AML-193 (cell line): ENCODE measurements at regions not wholly inside any gene's neighbourhood (a gene's known extent, or its start where the extent isn't known, plus 50 kb on each side); places are given as distances from the start of the nearest gene placed in this dataset.

Experiments
- DNase-seq, 2 experiments: peaks; one replicate each; lab custom pipeline; 2025; lab: John Stamatoyannopoulos, UW

DNA sequence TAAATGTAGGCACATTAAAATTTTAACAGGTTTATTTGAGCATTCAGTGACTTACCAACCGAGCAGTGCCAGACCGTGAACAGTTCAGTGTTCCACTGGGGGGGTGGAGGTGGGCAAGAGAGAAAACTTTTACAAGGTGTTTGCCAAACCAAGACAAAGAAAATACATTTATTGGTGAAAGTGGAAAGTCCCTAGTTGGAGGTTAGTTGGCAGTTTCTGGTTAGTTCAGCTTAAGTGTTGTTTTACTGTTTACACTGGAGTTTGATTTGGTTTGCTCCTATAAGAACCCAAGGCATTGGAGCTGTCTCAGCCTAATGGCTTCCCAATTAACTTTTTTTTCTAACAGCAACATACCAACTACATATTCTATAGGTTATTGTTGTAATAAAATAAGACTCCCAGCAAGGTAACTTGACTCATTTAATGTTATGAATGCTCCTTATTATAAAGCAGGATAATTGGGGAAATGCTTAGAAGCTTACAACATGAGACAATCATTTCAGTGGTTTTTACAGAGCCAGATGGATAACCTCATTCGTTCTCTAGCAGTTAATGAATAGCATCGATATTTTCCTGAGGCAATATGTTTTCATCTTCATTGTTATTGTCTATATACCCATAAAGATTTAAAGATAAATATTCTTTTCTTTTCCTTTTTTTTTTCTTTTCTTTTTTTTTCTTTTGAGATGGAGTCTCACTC, 115.8 kb downstream of the ETNK1 start:
- no peak for DNase-seq

DNA sequence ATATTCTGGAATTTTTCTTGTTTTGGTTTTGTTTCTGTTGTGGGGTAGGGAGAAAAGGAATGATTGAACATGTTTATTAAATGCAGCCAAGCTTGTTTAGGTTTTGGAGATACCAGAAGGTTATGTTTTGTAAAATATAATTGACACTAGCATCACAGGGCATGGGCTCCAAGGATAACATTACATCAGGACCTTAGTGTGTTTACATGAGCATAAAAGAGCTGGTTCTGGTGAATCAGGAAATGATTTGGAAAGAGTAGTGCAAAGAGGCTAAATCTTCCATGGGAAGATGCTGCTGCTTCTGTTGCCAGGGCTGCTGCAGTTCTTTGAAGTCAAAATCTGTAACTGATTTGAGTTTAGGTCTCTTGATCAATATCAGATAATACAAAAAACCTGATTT, 118.7 kb downstream of the ETNK1 start:
- no peak for DNase-seq

DNA sequence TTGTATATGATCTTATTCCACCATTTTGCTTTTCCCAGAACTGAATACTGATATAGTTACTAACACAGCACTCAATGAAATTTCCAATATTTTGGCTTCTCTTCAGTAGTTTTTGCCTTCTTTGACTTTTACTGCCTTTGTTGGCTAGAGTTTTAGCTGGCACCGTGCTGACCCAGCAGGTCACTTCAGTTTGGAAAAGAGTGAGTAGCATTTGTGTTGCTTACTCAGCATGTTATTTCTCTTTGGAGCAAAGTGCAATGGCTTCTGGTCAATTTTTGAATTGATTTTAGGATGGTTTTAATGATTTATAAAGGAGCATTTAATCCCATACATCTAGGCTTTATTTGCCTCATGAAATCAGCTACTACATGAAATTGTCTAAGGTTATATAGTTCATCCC, 119.2 kb downstream of the ETNK1 start:
- DNase-seq = no peak

DNA sequence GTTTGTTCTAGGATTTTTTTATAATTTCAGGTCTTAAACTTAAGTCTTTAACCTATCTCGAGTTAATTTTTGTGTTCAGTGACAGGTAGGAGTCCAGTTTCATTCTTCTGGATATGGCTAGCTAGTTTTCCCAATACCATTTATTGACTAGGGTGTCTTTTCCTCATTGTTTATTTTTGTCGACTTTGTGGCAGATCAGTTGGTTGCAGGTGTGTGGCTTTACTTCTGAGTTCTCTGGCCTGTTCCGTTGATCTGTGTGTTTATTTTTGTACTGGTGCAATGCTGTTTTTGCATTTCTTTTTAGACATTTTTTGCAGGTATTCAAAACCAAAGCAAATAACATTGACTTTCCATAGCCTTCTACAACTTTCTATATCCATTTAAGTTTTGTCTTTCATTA, 121.7 kb downstream of the ETNK1 start:
- no peak for DNase-seq

DNA sequence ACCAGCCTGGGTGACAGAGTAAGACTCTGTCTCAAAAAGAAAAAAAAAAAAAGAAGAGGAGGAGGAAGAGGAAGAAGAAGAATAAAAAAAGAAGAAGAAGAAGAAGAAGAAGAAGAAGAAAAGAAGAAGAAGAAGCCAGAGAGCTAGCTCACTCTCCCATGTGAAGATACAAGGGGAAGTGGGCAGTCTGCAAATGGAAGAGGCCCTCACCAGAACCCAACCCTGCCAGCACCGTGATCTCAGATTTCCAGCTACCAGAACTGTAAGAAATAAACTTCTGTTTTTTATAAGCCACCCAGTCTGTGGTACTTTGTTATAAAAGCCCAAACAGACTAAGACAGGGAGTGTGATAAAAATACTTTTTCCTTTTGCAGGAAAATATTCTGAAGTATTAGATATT, 130.7 kb downstream of the ETNK1 start:
- DNase-seq = no peak

DNA sequence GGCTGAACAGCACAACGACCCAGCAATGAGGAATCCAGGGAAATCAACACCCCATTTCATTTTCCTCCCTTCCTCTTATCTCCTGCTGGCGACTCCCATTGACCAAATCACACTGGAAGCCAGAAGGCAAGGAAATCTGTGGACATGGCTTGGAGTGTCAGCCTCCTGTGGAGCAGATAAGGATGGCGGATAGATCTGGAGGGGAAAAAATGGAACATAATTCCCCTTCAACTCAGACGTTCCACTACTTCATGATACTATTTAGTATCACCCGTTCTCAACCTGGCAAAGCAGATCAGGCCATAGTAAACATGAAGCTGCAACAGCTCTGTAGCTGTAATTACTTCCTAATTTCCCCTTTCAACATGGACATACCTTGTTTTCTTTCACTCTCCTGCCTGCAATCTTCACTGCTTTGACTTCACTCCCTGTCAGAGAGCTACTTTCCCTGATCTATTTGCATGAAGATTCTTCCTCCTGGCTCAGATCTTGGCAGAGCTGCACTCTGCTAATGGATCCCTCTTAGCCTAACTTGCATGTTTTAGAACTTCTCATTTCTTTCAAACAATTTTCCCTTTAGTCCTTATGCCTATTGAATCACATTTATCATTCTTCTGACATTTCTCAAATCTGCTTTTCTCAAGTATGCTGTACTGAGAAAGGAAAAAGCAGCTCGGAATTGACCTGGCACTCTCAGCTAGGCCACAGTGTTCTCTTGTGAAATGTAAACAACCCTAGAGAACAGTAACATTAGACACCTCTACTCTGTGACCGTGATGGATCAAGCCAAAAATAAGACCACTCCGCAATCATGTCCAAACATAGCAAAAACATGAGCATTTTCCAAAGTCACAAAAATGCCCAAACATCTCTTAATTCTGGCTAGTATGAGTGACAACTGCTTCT, 135.1 kb downstream of the ETNK1 start:
- no peak for DNase-seq

DNA sequence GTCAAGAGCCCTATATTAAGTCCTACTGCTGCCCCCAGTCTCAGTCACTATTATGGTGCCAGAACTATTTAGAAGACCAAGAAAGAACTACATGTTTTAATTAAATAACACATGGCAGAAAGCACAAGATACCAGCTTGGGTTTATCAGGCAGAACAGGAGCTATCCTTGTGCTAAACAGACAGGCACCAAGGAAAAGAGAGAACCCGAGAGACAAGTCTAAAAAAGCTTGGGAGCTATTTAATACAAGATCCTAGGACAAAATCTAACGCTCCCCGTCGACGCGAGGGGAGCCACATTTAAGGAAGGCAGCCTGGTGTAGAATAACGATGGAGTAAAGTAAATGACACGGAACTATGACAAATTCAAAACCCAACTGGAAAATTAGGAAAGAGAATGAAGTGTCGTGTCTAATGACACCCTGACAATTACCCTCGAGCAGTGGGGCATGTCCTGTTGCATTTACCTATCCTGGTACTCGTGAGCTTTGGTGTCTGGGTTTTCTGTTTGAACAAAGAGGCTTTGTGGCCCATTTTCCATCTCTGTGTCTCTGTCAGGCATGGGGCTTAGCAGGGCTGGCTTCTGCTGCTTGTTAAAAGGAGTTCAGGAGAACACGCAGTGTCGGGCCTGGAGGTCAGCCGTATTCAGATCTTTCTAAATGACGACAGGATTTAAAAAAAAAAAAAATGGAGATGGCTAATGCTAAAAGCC, 140.6 kb downstream of the ETNK1 start:
- DNase-seq = no peak

DNA sequence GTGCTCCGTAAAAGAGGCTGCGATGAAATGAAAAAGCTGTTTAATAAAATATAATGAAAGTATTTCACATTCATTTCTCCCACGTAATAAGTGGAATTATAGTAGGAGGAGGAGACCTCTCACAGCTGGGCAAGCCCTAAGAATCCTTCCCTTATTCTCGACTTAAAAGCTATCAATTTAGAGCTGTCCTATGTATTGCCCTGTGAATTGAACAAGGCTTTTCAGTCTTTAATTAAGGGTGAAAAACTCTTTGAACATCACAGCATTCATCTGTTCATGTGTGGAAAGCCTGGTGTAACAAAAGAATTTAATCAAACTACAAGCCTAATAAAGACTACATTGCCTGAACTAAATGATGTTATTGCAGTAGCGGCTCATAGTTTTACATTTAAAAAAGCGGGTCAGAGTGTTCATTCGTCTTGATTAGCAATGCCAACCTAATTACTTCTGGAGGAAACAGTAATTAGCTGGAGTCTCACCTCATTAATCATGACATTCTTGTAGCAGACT, 142.0 kb downstream of the ETNK1 start:
- DNase-seq = no peak

DNA sequence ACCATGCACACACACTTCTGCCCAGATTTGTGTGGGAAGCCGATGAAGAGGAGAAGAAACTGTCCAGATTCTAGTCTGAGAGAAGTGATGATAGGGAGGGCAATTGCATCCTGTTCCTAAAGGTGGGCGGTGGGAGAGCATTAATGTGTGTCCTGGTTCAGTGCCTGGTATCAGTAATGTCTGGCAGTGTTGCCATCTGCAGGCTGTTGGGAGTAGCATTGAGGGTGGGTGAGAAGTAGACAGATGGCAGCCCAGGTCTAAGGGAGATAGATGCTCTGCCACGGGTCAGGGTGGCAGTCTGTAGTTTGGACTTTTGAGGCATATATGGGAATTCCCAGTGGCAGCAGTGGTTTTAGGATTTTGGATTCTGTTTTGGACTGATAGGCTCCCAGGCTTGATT, 156.4 kb downstream of the ETNK1 start:
- DNase-seq = no peak

DNA sequence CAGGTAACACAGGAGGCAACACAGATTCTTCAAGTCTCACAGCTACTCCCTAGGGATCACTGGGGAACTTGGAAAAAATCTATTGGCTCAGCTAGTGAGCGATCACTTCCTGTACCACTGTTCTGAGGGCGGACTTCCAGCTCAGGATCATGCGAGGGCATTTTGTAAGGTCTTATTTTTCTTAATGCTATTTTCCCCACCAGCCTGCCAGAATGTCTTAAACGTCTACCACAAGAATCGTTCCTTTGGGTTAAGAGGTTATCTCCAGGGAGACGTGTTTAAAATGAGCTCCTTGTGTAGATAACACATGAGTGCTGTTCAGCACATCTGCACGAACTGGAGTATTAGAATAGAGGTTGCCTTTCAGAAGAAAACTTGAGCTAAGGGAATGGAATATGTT, 162.6 kb downstream of the ETNK1 start:
- DNase-seq = no peak

DNA sequence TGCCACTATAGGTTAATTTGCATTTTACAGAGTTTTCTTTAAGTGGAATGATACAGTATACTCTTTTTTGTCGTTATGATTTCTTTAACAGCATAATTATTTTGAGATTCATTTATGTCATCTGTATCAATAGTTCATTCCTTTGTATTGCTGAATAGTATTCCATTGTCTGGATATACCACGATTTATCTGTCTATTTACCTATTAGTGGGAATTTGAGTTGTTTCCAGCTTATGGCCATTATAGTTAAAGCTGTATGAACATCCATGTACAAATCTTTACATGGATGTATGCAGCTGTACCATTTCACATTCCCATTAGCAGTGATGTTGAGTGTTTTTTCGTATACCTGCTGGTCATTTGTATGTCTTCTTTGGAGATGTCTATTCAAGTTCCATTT, 163.9 kb downstream of the ETNK1 start:
- DNase-seq = no peak

DNA sequence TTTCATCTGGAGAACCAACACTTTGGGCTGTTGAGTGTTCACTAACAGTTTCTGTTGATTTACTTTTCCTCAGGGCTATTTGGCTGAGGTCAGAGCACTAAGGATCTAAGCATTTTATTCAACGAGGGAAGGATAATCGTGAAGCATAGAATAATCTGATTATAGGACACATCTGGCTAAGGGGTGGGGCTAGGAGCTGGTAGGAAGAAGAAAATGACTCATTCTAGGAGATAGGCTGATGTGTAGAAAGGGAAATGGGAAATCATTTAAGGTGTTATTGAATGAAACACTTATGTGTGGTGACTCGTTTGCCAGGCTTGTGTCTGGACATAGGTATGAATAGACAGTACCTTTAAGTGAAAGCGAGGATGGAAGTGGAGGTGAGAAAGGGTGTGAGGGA, 167.2 kb downstream of the ETNK1 start:
- DNase-seq = no peak

DNA sequence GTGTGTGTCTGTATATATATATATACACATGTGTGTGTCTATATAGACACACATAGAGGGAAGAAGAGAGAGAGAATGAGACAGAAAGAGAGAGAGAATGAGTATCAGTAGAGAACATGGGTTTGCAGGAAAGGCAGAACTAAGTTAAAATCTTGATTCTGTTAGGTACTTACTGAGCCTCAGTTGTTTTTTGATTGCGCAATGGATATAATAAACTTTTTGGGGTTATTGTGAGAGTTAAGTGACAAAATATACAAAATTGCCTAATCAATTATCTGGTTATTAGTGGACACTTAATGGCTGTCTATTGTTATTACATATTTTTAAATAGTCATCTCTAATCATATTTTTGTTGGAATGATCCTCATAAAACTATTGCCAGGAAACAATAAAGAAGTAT, 169.0 kb downstream of the ETNK1 start:
- no peak for DNase-seq

DNA sequence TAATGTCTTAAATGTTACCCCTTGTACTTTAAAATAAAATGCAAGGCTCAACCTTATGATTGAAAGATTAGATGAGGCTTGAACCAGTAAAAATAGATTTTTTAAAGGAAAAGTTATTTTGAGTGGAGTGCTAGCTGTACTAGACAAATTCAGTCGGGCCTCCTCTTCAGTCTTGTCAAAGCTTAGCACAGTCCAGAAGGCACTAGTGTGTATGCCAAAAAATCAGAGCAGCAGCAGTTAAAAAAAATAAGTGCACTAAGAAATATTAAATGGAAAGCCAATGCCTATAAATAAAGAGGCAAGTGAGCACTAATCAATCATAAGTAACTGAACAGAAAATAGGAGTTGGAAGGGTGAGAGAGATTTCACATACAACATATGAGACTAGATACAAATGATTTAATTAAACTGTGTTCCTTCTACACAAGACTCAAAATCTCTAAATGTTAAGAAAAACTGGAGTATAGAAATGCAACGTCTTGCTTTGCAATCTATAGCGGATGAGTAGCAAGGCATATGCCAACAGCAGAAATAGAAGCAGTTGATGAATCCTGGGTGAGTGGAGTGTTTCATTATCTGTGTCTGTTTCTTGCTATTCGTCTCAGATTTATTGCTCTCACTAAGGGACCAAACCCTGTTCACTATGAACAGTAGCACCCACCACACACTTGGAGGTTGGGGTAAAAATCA, 172.1 kb downstream of the ETNK1 start:
- no peak for DNase-seq

DNA sequence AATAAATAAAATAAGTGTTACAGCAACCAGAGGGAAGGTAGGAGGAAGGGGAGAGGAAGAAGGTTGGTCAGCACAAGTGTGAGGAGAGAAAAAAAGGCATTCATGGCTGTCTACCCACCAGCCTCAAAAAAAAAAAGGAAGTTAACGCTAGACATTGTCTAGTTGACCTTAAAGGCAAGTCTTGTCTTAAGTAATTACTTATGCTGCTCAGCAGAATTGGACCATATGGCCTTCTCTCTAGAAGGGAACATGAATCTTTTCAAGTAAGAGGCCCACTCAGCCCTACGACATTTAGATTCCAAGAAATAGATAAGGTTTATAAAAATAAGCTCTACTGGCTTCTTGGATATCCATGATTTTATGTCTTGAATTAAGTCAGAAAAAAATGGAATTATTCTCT, 172.7 kb downstream of the ETNK1 start:
- no peak for DNase-seq

DNA sequence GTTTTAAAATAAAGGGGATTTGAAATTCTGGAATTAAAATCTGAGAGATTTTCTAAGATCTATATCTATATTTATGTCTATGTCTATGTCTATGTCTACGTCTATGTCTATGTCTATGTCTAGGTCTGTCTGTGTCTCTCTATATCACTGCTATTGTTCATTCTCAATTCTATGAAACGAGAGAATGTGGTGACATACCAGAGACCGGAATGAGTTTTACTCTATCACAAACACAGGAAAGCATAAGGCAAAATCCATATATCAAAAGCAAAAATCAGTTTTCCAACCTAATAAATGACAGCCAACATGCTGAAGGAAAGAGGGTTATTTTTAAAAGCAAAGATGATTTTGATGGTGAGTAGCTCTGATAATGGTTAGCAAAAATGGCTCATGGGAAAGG, 173.1 kb downstream of the ETNK1 start:
- DNase-seq = no peak

DNA sequence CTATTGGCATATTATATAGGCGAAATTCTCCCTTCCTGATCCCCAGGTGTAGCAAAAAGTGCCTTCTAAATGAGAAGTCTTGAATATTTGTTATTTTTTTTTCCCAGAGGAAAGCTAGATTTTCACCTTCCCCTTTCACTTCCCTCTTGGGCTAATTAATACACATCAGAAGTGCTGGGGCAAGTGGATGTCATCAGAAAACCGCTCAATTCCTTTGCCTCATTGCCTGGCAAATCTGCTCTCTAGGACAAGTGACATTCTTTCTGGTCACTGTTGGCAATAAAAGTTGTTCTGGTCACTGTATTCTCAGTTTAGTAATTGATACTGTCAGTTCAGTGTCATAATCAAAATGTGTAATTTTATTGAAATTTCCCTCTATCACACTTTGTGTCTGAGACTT, 174.5 kb downstream of the ETNK1 start:
- DNase-seq = no peak

DNA sequence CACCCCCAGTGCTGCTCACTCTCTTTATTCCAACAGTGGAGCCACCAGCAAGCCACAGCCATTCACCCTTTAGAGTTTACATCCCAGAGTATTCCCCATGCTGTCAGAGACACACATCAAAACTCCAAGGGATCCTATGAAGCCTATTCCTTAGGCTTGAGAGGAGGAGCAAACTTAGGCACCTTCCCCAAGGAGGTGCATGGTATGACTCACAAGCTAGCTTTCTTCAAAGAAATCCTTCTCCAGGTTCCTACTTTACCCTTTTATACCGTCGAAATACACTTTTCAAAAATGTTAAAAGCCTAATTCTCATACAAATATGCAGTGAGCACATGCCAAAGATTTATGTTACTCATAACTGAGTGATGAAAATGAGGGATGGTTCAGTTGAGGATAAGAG, 175.4 kb downstream of the ETNK1 start:
- DNase-seq = no peak

DNA sequence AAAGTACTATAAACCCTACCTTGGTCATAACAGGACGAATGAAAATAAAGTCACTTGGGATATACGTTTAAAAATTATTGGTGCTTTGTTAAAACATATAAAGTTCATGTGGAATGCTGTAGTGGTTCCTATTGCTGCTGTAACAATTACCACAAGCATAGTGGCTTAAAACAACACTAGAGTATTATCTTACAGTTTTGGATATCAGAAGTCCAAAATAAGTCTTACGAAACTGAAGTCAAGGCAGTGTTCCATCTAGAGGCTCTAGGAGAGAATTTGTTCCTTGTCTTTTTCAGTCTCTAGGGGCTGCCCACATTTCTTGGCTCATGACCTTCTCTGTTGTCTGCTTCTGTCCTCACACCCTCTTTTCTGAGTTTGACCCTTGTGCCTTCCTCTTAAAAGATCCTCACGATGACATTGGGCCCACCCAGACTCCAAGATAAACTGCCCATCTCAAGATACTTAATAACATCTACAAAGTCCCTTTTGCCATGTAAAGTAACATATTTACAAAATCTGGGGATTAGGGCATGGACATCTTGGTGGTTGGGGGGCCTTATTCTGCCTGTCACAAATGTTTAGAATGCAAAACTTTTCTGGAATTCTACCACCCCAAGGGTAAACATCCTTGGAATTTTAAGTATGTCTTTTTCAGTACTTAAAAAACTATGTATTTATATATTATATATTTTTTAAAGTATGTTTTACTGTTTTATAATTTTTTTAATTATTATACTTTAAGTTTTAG, 178.1 kb downstream of the ETNK1 start:
- DNase-seq = no peak

DNA sequence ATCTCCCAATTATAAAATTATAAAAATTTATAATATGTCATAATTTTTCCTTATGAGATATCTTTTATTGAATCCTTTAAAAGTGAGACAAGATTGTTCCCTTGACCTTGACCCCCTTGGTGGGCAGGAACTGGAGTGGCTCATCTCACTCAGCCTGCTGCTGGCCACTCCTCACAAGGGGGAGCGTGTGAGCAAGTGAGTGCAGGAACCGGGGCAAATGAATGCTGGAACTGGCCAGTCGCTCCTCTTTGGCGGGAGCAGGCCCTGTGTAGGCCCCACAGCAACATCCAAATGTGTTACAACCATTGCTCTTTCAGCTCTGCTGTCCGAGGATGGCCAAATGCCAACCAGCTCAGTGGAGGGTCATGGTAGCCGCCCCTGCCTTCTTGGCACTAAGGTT, 178.8 kb downstream of the ETNK1 start:
- no peak for DNase-seq

DNA sequence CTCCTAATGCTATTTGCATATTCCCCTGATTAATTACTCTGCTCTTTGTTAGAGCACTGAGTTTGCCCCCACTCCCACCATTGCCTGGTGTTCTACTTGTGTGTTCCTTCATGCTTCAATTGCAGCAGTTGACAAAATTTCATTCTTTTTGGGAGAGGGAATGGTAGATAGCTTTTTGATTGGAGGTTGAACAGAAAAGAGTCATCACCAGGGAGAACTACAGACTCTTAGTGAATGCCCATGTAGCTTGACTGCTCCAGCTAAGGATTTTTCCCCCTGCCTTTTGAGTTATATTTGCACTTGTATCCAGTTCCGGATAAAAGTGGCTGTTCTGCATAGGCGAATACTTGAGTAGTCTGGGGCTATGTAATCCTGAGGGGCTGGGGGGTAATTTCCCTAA, 183.9 kb downstream of the ETNK1 start:
- DNase-seq = no peak
